Fibroblast of lung (primary cell): ENCODE measurements at regions not wholly inside any gene's neighbourhood (a gene's known extent, or its start where the extent isn't known, plus 50 kb on each side); places are given as distances from the start of the nearest gene placed in this dataset.
A peak's percentile ranks its signal among the peaks of the same experiment; 100 is the strongest.

Experiments
- DNase-seq, 2 donors: peaks; one replicate each; pipeline versions ENCODE4 v3.0.0 to v3.0.0-alpha.2; 2010; ENCODE audit warnings: low read depth in 2 of 2
- H2AFZ ChIP-seq: 2 replicates; pipeline ENCODE4 v1.5.1; 2012; ENCODE audit warnings: low read length, control low read depth, inconsistent platforms
- H3K27ac ChIP-seq: 2 replicates; pipeline ENCODE4 v1.5.1; 2011; ENCODE audit warnings: low read length, control low read depth; ENCODE audit not compliant: insufficient read depth
- H3K27me3 ChIP-seq: 2 replicates; pipeline ENCODE4 v1.5.1; 2011; ENCODE audit warnings: mild to moderate bottlenecking, low read length; ENCODE audit not compliant: control insufficient read depth, insufficient read depth
- H3K36me3 ChIP-seq: 2 replicates; pipeline ENCODE4 v1.5.1; 2011; ENCODE audit warnings: low read length; ENCODE audit not compliant: control insufficient read depth, insufficient read depth
- H3K4me1 ChIP-seq: 2 replicates; pipeline ENCODE4 v1.5.1; 2011; ENCODE audit warnings: low read length; ENCODE audit not compliant: control insufficient read depth, insufficient read depth; ENCODE audit errors: extremely low read depth
- H3K4me2 ChIP-seq: 2 replicates; pipeline ENCODE4 v1.5.1; 2011; ENCODE audit warnings: low read length, control low read depth; ENCODE audit not compliant: insufficient read depth; ENCODE audit errors: extremely low read depth
- H3K4me3 ChIP-seq, 4 experiments: fragments of 200-600 bp in 1 of 4; sonication (generic) in 1 of 4; replicated peaks in 1 of 4; 2 replicates each; pipeline ENCODE4 v1.5.1; 2011 to 2016; ENCODE audit warnings: low read length in 4 of 4, low read depth in 3 of 4, mild to moderate bottlenecking in 3 of 4, control low read depth in 2 of 4, inconsistent platforms in 1 of 4, mixed read lengths in 1 of 4; ENCODE audit not compliant: insufficient read depth in 1 of 4; ENCODE audit errors: control extremely low read depth in 1 of 4
- H3K79me2 ChIP-seq: 2 replicates; pipeline ENCODE4 v1.5.1; 2012; ENCODE audit warnings: mild to moderate bottlenecking, low read length, inconsistent platforms; ENCODE audit not compliant: control insufficient read depth, insufficient read depth
- H3K9ac ChIP-seq: 2 replicates; pipeline ENCODE4 v1.5.1; 2011; ENCODE audit warnings: mild to moderate bottlenecking, low read length, control low read depth; ENCODE audit not compliant: insufficient read depth
- H3K9me3 ChIP-seq: 2 replicates; pipeline ENCODE4 v1.5.1; 2012; ENCODE audit warnings: low read depth, low read length; ENCODE audit not compliant: control insufficient read depth, insufficient read depth
- H4K20me1 ChIP-seq: 2 replicates; pipeline ENCODE4 v1.5.1; 2011; ENCODE audit warnings: low read length; ENCODE audit not compliant: control insufficient read depth, insufficient read depth; ENCODE audit errors: extremely low read depth
- CTCF ChIP-seq, 2 donors: IDR thresholded peaks in 1 of 2; conservative IDR thresholded peaks in 1 of 2; 1 replicate in 1 of 2; 2 replicates in 1 of 2; pipeline ENCODE4 v1.5.1; 2011 to 2012; ENCODE audit warnings: low read length in 2 of 2, control low read depth in 1 of 2, inconsistent platforms in 1 of 2, low read depth in 1 of 2, mild to moderate bottlenecking in 1 of 2
- EZH2 ChIP-seq: IDR thresholded peaks from 2 replicates; pipeline ENCODE4 v1.5.1; 2012; ENCODE audit warnings: low read length, control low read depth, mild to moderate bottlenecking; ENCODE audit errors: missing control alignments

GRCh38 chr3:103644450-103644849 is 1209.6 kb downstream of the ZPLD1 start:
- Histone ChIP-seq H4K20me1 (no peaks in the 10 kb centered on the region), H3K4me2 (no peak overlapping the region), H2AFZ (no peak overlapping the region), H3K4me3 (no peak overlapping the region), H3K27me3 (no peaks in the 10 kb centered on the region), H3K27ac (no peak overlapping the region), H3K4me1 (no peaks in the 10 kb centered on the region), H3K9ac (no peak overlapping the region), H3K79me2 (no peaks in the 10 kb centered on the region), H3K9me3 (no peaks in the 10 kb centered on the region), H3K36me3 (no peaks in the 10 kb centered on the region)
- TF ChIP-seq CTCF (conservative IDR thresholded peaks at IDR 0.05 in 1 of 2, IDR thresholded peaks at IDR 0.05 in 1 of 2; ENCODE audit: low read depth in 1 of 2, low read length in 2 of 2) (no peak), EZH2 (no peak)
- peak in 1 of 2 donors; percentile 45 for DNase-seq

GRCh38 chr3:103653996-103654395 is 1219.2 kb downstream of the ZPLD1 start:
- Histone ChIP-seq H3K4me1 (no peaks in the 10 kb centered on the region), H3K4me2 (no peak overlapping the region), H2AFZ (no peak overlapping the region), H4K20me1 (no peaks in the 10 kb centered on the region), H3K9me3 (no peaks in the 10 kb centered on the region), H3K27ac (no peak overlapping the region), H3K9ac (no peak overlapping the region), H3K4me3 (no peak overlapping the region), H3K27me3 (no peaks in the 10 kb centered on the region), H3K36me3 (no peaks in the 10 kb centered on the region), H3K79me2 (no peaks in the 10 kb centered on the region)
- DNase-seq, result no peak
- TF ChIP-seq CTCF (conservative IDR thresholded peaks at IDR 0.05 in 1 of 2, IDR thresholded peaks at IDR 0.05 in 1 of 2; ENCODE audit: low read depth in 1 of 2, low read length in 2 of 2), result no peak
- no peak for TF ChIP-seq EZH2

- H3K27me3 ChIP-seq, result no peaks in the 10 kb centered on the region
- no peak overlapping the region for H3K4me2 ChIP-seq
- no peak overlapping the region for H3K4me3 ChIP-seq
- DNase-seq, result no peak
- no peak overlapping the region for H3K27ac ChIP-seq
- H3K79me2 ChIP-seq, result no peaks in the 10 kb centered on the region
- H3K9me3 ChIP-seq, result no peaks in the 10 kb centered on the region
- no peak overlapping the region for H2AFZ ChIP-seq
- H3K36me3 ChIP-seq, result no peaks in the 10 kb centered on the region
- H3K4me1 ChIP-seq, result no peaks in the 10 kb centered on the region
- no peak overlapping the region for H3K9ac ChIP-seq
- TF ChIP-seq EZH2, result no peak
- TF ChIP-seq CTCF (conservative IDR thresholded peaks at IDR 0.05 in 1 of 2, IDR thresholded peaks at IDR 0.05 in 1 of 2; ENCODE audit: low read depth in 1 of 2, low read length in 2 of 2), result no peak
- no peaks in the 10 kb centered on the region for H4K20me1 ChIP-seq
Measured at GRCh38 chr3:103657756-103658155, 1222.9 kb downstream of the ZPLD1 start.
